ENCODE measurements at regions not wholly inside any gene's neighbourhood (a gene's known extent, or its start where the extent isn't known, plus 50 kb on each side); places are given as distances from the start of the nearest gene placed in this dataset.

GRCh38 chr5:5649641-5650040 is 227.2 kb downstream of the ICE1 start:
- DNase-seq (ENCODE audit: low read depth in 2 of 2) = peak in 1 of 2 donors; percentile 8
- TF ChIP-seq, protein P1, sequence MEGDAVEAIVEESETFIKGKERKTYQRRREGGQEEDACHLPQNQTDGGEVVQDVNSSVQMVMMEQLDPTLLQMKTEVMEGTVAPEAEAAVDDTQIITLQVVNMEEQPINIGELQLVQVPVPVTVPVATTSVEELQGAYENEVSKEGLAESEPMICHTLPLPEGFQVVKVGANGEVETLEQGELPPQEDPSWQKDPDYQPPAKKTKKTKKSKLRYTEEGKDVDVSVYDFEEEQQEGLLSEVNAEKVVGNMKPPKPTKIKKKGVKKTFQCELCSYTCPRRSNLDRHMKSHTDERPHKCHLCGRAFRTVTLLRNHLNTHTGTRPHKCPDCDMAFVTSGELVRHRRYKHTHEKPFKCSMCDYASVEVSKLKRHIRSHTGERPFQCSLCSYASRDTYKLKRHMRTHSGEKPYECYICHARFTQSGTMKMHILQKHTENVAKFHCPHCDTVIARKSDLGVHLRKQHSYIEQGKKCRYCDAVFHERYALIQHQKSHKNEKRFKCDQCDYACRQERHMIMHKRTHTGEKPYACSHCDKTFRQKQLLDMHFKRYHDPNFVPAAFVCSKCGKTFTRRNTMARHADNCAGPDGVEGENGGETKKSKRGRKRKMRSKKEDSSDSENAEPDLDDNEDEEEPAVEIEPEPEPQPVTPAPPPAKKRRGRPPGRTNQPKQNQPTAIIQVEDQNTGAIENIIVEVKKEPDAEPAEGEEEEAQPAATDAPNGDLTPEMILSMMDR (IDR thresholded peaks at IDR 0.05; ENCODE audit: low read depth, low read length) = no peak
- H3K4me3 ChIP-seq (replicated peaks in 1 of 2; ENCODE audit: low read depth in 2 of 2, low read length in 2 of 2) = no peak overlapping the region

DNA sequence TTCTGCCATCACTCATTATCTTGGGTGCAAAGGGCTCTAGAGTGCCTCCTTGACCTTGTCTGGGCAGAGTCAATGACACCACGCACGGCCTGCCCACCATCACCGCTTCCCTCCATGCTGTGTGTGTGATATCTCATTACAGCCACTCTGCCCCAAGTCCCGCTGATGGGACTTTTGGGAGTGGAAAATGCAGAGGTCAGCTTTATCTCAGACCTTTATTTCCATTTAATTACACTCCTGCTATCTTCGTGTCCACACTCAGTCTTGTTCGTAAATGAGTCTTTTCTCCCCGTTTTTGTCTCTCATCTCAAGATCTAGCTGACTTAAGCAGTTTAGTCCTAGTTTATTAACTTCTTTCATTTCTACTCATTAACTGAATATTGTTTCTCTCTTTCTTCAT is 226.2 kb downstream of the ICE1 start:
- H3K4me3 ChIP-seq (replicated peaks in 1 of 2; ENCODE audit: low read depth in 2 of 2, low read length in 2 of 2) = no peak overlapping the region

DNA sequence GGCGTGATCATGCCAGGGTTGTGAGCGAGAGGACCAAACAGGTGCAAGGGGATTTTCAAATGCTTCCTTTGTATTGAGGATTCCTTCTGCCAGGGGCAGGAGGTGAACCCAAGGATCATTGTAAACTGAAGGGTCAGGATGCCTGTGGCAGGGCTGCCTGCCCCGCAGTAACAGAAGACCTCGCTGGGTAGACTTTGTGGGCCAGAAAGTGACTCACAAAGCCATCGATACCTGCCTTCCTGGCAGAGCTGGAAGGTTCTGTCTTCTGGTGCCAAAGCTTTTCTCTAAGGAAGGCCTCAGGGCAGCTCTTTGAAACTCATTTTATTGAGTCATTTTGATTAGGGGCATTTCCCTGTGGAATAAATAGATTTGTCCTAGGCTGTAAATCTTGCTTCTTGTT is 223.4 kb downstream of the ICE1 start:
- TF ChIP-seq, protein P1 (IDR thresholded peaks at IDR 0.05; ENCODE audit: low read depth, low read length) = no peak
- DNase-seq (ENCODE audit: low read depth in 2 of 2) = no peak
- H3K4me3 ChIP-seq (replicated peaks in 1 of 2; ENCODE audit: low read depth in 2 of 2, low read length in 2 of 2) = no peak overlapping the region

More for the DNA sequence above, 226.2 kb downstream of the ICE1 start:
- TF ChIP-seq, protein P1 (IDR thresholded peaks at IDR 0.05; ENCODE audit: low read depth, low read length) = no peak
- DNase-seq (ENCODE audit: low read depth in 2 of 2) = no peak

- H3K4me3 ChIP-seq (replicated peaks in 1 of 2; ENCODE audit: low read depth in 2 of 2, low read length in 2 of 2) = no peak overlapping the region
- DNase-seq (ENCODE audit: low read depth in 2 of 2) = no peak
- TF ChIP-seq, protein P1 (IDR thresholded peaks at IDR 0.05; ENCODE audit: low read depth, low read length) = no peak
Measured at GRCh38 chr5:5645198-5645597, 222.7 kb downstream of the ICE1 start.

DNA sequence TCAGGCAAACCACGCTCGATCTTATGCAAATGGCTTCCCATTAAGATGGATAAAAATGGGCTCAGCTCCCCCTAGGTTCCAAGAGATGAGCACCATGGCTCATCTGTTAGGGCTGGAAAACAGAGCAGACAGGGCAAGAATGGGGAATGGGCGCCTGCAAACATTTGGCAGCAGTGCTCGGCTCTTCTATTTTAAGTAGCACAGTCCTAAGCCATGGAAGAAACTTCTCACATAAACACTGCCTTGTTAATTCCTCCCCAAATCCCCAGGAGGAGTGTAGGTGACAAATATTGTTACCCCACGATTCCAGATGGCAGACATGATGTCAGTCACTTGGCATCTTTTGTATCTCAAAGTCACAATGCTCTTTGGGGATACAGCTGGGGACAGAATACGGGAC is 221.8 kb downstream of the ICE1 start:
- TF ChIP-seq, protein P1 (IDR thresholded peaks at IDR 0.05; ENCODE audit: low read depth, low read length) = no peak
- DNase-seq (ENCODE audit: low read depth in 2 of 2) = no peak
- no peak overlapping the region for H3K4me3 ChIP-seq (replicated peaks in 1 of 2; ENCODE audit: low read depth in 2 of 2, low read length in 2 of 2)

DNA sequence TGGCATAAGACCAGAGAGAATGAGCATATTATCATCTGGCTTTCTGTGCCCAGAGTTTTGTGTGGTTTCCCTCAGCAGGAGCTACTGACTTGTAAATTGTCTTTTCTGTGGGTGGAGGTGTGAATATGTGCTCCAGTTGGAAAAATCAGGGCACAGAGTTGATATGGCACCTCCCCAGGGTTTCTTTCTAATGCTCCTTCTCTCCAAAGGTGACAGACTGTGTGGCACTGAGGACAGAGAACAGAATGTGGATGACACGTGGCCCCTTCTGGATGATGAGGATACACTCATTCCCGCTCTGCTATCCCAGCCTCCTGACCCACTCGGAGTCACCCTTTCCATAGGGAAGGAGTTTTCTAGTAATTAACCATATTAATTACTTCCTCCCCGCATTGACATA is 221.0 kb downstream of the ICE1 start:
- DNase-seq (ENCODE audit: low read depth in 2 of 2) = no peak
- TF ChIP-seq, protein P1 (IDR thresholded peaks at IDR 0.05; ENCODE audit: low read depth, low read length) = no peak
- H3K4me3 ChIP-seq (replicated peaks in 1 of 2; ENCODE audit: low read depth in 2 of 2, low read length in 2 of 2) = no peak overlapping the region

GRCh38 chr5:5638211-5638610 is 215.7 kb downstream of the ICE1 start:
- TF ChIP-seq, protein P1 (IDR thresholded peaks at IDR 0.05; ENCODE audit: low read depth, low read length) = no peak
- H3K4me3 ChIP-seq (replicated peaks in 1 of 2; ENCODE audit: low read depth in 2 of 2, low read length in 2 of 2) = no peak overlapping the region
- DNase-seq (ENCODE audit: low read depth in 2 of 2) = peak in 1 of 2 donors; percentile 26
